ENCODE measurements at regions not wholly inside any gene's neighbourhood (a gene's known extent, or its start where the extent isn't known, plus 50 kb on each side); places are given as distances from the start of the nearest gene placed in this dataset.
A peak's percentile ranks its signal among the peaks of the same experiment; 100 is the strongest.

- no peak overlapping the region for H3K4me3 Mint-ChIP-seq
- peaks cover 25% of the 10 kb centered on the region for H3K4me1 Mint-ChIP-seq
- H3K27me3 Mint-ChIP-seq (ENCODE audit: low read depth), result no peaks in the 10 kb centered on the region
- peak overlapping the region in 1 of 3 experiments; percentile 3 for H3K27ac Mint-ChIP-seq
- TF ChIP-seq CTCF (IDR thresholded peaks at IDR 0.05; ENCODE audit: unreplicated experiment in 3 of 3), result no peak
- H3K9me3 Mint-ChIP-seq, result no peaks in the 10 kb centered on the region
- no peaks in the 10 kb centered on the region for H3K36me3 Mint-ChIP-seq (ENCODE audit: low read depth)
Measured at GRCh38 chr3:59515966-59516365, 466.1 kb upstream of the CFAP20DC start.

- no peak for TF ChIP-seq CTCF (IDR thresholded peaks at IDR 0.05; ENCODE audit: unreplicated experiment in 3 of 3)
- Mint-ChIP-seq H3K27me3 (ENCODE audit: low read depth) (no peaks in the 10 kb centered on the region), H3K9me3 (no peaks in the 10 kb centered on the region), H3K27ac (peak overlapping the region in 1 of 3 experiments; percentile 39), H3K4me1 (peaks cover 25% of the 10 kb centered on the region), H3K36me3 (ENCODE audit: low read depth) (no peaks in the 10 kb centered on the region), H3K4me3 (no peak overlapping the region)
Measured at GRCh38 chr3:59514865-59515482, 465.1 kb upstream of the CFAP20DC start.

GRCh38 chr3:59513570-59513969 is 463.7 kb upstream of the CFAP20DC start:
- H3K27ac Mint-ChIP-seq, result no peak overlapping the region
- H3K36me3 Mint-ChIP-seq (ENCODE audit: low read depth), result no peaks in the 10 kb centered on the region
- H3K4me3 Mint-ChIP-seq, result no peak overlapping the region
- H3K9me3 Mint-ChIP-seq, result no peaks in the 10 kb centered on the region
- no peaks in the 10 kb centered on the region for H3K27me3 Mint-ChIP-seq (ENCODE audit: low read depth)
- TF ChIP-seq CTCF (IDR thresholded peaks at IDR 0.05; ENCODE audit: unreplicated experiment in 3 of 3), result no peak
- peaks cover 25% of the 10 kb centered on the region for H3K4me1 Mint-ChIP-seq

GRCh38 chr3:59512066-59512465 is 462.2 kb upstream of the CFAP20DC start:
- TF ChIP-seq CTCF (IDR thresholded peaks at IDR 0.05; ENCODE audit: unreplicated experiment in 3 of 3), result no peak
- no peak overlapping the region for H3K27ac Mint-ChIP-seq
- no peaks in the 10 kb centered on the region for H3K27me3 Mint-ChIP-seq (ENCODE audit: low read depth)
- H3K36me3 Mint-ChIP-seq (ENCODE audit: low read depth), result no peaks in the 10 kb centered on the region
- no peaks in the 10 kb centered on the region for H3K9me3 Mint-ChIP-seq
- H3K4me3 Mint-ChIP-seq, result no peak overlapping the region
- H3K4me1 Mint-ChIP-seq, result peaks cover 25% of the 10 kb centered on the region

- no peak for TF ChIP-seq CTCF (IDR thresholded peaks at IDR 0.05; ENCODE audit: unreplicated experiment in 3 of 3)
- no peak overlapping the region for H3K27ac Mint-ChIP-seq
- H3K4me1 Mint-ChIP-seq, result peaks cover 12% of the 10 kb centered on the region
- H3K27me3 Mint-ChIP-seq (ENCODE audit: low read depth), result peaks cover 10% of the 10 kb centered on the region
- H3K9me3 Mint-ChIP-seq, result no peaks in the 10 kb centered on the region
- no peaks in the 10 kb centered on the region for H3K36me3 Mint-ChIP-seq (ENCODE audit: low read depth)
- H3K4me3 Mint-ChIP-seq, result no peak overlapping the region
Measured at GRCh38 chr3:59510576-59510975, 460.8 kb upstream of the CFAP20DC start.

- Mint-ChIP-seq H3K36me3 (ENCODE audit: low read depth) (no peaks in the 10 kb centered on the region), H3K4me3 (no peak overlapping the region), H3K9me3 (peaks cover 2% of the 10 kb centered on the region), H3K4me1 (no peaks in the 10 kb centered on the region), H3K27me3 (ENCODE audit: low read depth) (peaks cover 10% of the 10 kb centered on the region), H3K27ac (no peak overlapping the region)
- TF ChIP-seq CTCF (IDR thresholded peaks at IDR 0.05; ENCODE audit: unreplicated experiment in 3 of 3), result no peak
Measured at GRCh38 chr3:59508273-59508672, 458.4 kb upstream of the CFAP20DC start.

Measured in nephron (organoid).